HEK293T (cell line): ENCODE measurements at regions not wholly inside any gene's neighbourhood (a gene's known extent, or its start where the extent isn't known, plus 50 kb on each side); places are given as distances from the start of the nearest gene placed in this dataset.

Experiments
- BHLHE40 ChIP-seq: fragments of 450-650 bp; IDR thresholded peaks from 2 replicates; pipeline ENCODE4 v1.6.1; 2016; ENCODE audit warnings: mild to moderate bottlenecking, moderate library complexity, borderline replicate concordance
- FOXA1 ChIP-seq: fragments of 450-650 bp; IDR thresholded peaks from 2 replicates; pipeline ENCODE4 v1.6.1; 2016; ENCODE audit warnings: mild to moderate bottlenecking
- FOXM1 ChIP-seq: fragments of 450-650 bp; IDR thresholded peaks from 2 replicates; pipeline ENCODE4 v1.6.1; 2017; ENCODE audit warnings: mild to moderate bottlenecking, borderline replicate concordance
- SP1 ChIP-seq: fragments of 450-650 bp; IDR thresholded peaks from 2 replicates; pipeline ENCODE4 v1.6.1; 2017

GRCh38 chr13:50654331-50654730 lies 189.2 kb downstream of the DLEU7 start:
- TF ChIP-seq FOXM1 (no peak), FOXA1 (no peak), BHLHE40 (no peak), SP1 (no peak)
